Neural progenitor cell (in vitro differentiated cells): ENCODE measurements at regions not wholly inside any gene's neighbourhood (a gene's known extent, or its start where the extent isn't known, plus 50 kb on each side); places are given as distances from the start of the nearest gene placed in this dataset.

Experiments
- DNase-seq: peaks from one replicate; pipeline ENCODE4 v3.0.0-alpha.2; 2016; ENCODE audit warnings: low spot score
- H2AFZ ChIP-seq: fragments of 200-600 bp; sonication (generic); replicated peaks from 2 replicates; pipeline ENCODE4 v1.6.1; 2016; ENCODE audit warnings: antibody characterized with exemption
- H3F3A ChIP-seq: fragments of 200-600 bp; sonication (generic); 2 replicates; pipeline ENCODE4 v1.6.1; 2016; ENCODE audit warnings: antibody characterized with exemption, low read depth
- H3K27ac ChIP-seq: fragments of 200-600 bp; sonication (generic); 2 replicates; pipeline ENCODE4 v1.5.1; 2016; ENCODE audit warnings: mild to moderate bottlenecking
- H3K27me3 ChIP-seq: fragments of 200-600 bp; sonication (generic); 2 replicates; pipeline ENCODE4 v1.6.1; 2016; ENCODE audit warnings: mild to moderate bottlenecking, moderate library complexity
- H3K36me3 ChIP-seq: fragments of 200-600 bp; sonication (generic); 2 replicates; pipeline ENCODE4 v1.5.1; 2016
- H3K4me1 ChIP-seq: fragments of 200-600 bp; sonication (generic); 2 replicates; pipeline ENCODE4 v1.6.1; 2016; ENCODE audit warnings: mixed run types
- H3K4me2 ChIP-seq: fragments of 200-600 bp; sonication (generic); 2 replicates; pipeline ENCODE4 v1.6.1; 2016
- H3K4me3 ChIP-seq: fragments of 200-600 bp; sonication (generic); 2 replicates; pipeline ENCODE4 v1.5.1; 2016
- H3K79me2 ChIP-seq: fragments of 200-600 bp; sonication (generic); 2 replicates; pipeline ENCODE4 v1.6.1; 2016; ENCODE audit warnings: low read depth
- H3K9ac ChIP-seq: fragments of 200-600 bp; sonication (generic); 2 replicates; pipeline ENCODE4 v1.6.1; 2016
- H3K9me3 ChIP-seq: fragments of 200-600 bp; sonication (generic); 2 replicates; pipeline ENCODE4 v1.5.1; 2016; ENCODE audit warnings: low read depth
- H4K20me1 ChIP-seq: fragments of 200-600 bp; sonication (generic); 2 replicates; pipeline ENCODE4 v1.6.1; 2016; ENCODE audit warnings: low read depth
- H3K27ac Mint-ChIP-seq: 3 replicates; pipeline ENCODE4 v1.8.0; 2021; ENCODE audit warnings: mixed read lengths
- H3K27me3 Mint-ChIP-seq: 2 replicates; pipeline ENCODE4 v1.8.0; 2022; ENCODE audit warnings: low read depth, mild to moderate bottlenecking, inconsistent platforms, moderate library complexity, mixed read lengths; ENCODE audit not compliant: insufficient read depth
- H3K36me3 Mint-ChIP-seq: 3 replicates; pipeline ENCODE4 v1.8.0; 2021; ENCODE audit warnings: mixed read lengths
- H3K4me1 Mint-ChIP-seq: 3 replicates; pipeline ENCODE4 v1.8.0; 2021; ENCODE audit warnings: mixed read lengths
- H3K4me3 Mint-ChIP-seq: 3 replicates; pipeline ENCODE4 v1.8.0; 2021; ENCODE audit warnings: mild to moderate bottlenecking, moderate library complexity, mixed read lengths
- H3K9me3 Mint-ChIP-seq: 3 replicates; pipeline ENCODE4 v1.8.0; 2020; ENCODE audit warnings: mixed read lengths
- CTCF ChIP-seq: fragments of 200-600 bp; sonication (generic); IDR thresholded peaks from 2 replicates; pipeline ENCODE4 v1.5.1; 2017; ENCODE audit warnings: antibody characterized with exemption, mild to moderate bottlenecking
- EZH2 ChIP-seq: fragments of 200-600 bp; sonication (generic); IDR thresholded peaks from 2 replicates; pipeline ENCODE4 v1.6.1; 2017; ENCODE audit warnings: antibody characterized with exemption, mild to moderate bottlenecking, moderate library complexity
- EZH2phosphoT487 ChIP-seq: fragments of 200-600 bp; sonication (generic); IDR thresholded peaks from 2 replicates; pipeline ENCODE4 v1.6.1; 2017; ENCODE audit warnings: antibody characterized with exemption

GRCh38 chr1:62370594-62370993 lies 51.4 kb upstream of the KANK4 start:
- TF ChIP-seq EZH2 (no peak), EZH2phosphoT487 (no peak), CTCF (no peak)
- Histone ChIP-seq H3F3A (no peaks in the 10 kb centered on the region), H3K4me2 (no peak overlapping the region), H3K27ac (no peak overlapping the region), H3K27me3 (no peaks in the 10 kb centered on the region), H3K36me3 (no peaks in the 10 kb centered on the region), H2AFZ (no peak overlapping the region), H3K9me3 (no peaks in the 10 kb centered on the region), H4K20me1 (no peaks in the 10 kb centered on the region), H3K79me2 (no peaks in the 10 kb centered on the region), H3K9ac (no peak overlapping the region), H3K4me3 (no peak overlapping the region), H3K4me1 (peaks cover 8% of the 10 kb centered on the region)
- H3K27ac Mint-ChIP-seq, result no peak overlapping the region
- peaks cover 11% of the 10 kb centered on the region for H3K27me3 Mint-ChIP-seq
- H3K36me3 Mint-ChIP-seq, result no peaks in the 10 kb centered on the region
- H3K9me3 Mint-ChIP-seq, result peaks cover 12% of the 10 kb centered on the region
- H3K4me1 Mint-ChIP-seq, result no peaks in the 10 kb centered on the region
- no peak for DNase-seq
- no peak overlapping the region for H3K4me3 Mint-ChIP-seq

- H3K9me3 ChIP-seq, result no peaks in the 10 kb centered on the region
- peaks cover 8% of the 10 kb centered on the region for H3K4me1 ChIP-seq
- no peak for TF ChIP-seq EZH2phosphoT487
- H3K4me3 ChIP-seq, result no peak overlapping the region
- Mint-ChIP-seq H3K27me3 (peaks cover 11% of the 10 kb centered on the region), H3K27ac (no peak overlapping the region), H3K36me3 (no peaks in the 10 kb centered on the region), H3K4me3 (no peak overlapping the region), H3K4me1 (no peaks in the 10 kb centered on the region), H3K9me3 (peaks cover 11% of the 10 kb centered on the region)
- no peak overlapping the region for H3K27ac ChIP-seq
- no peaks in the 10 kb centered on the region for H4K20me1 ChIP-seq
- no peaks in the 10 kb centered on the region for H3F3A ChIP-seq
- DNase-seq, result no peak
- H3K36me3 ChIP-seq, result no peaks in the 10 kb centered on the region
- no peak overlapping the region for H2AFZ ChIP-seq
- no peaks in the 10 kb centered on the region for H3K79me2 ChIP-seq
- H3K9ac ChIP-seq, result no peak overlapping the region
- no peak overlapping the region for H3K4me2 ChIP-seq
- no peaks in the 10 kb centered on the region for H3K27me3 ChIP-seq
These were observed 52.1 kb upstream of the KANK4 start for GRCh38 chr1:62371375-62371774.

GRCh38 chr1:62373221-62373620 lies 54.0 kb upstream of the KANK4 start:
- Histone ChIP-seq H3K36me3 (no peaks in the 10 kb centered on the region), H3K79me2 (no peaks in the 10 kb centered on the region), H3K9ac (no peak overlapping the region), H3K4me2 (no peak overlapping the region), H2AFZ (no peak overlapping the region), H3K27ac (no peak overlapping the region), H3K4me1 (peaks cover 5% of the 10 kb centered on the region), H4K20me1 (no peaks in the 10 kb centered on the region), H3K4me3 (no peak overlapping the region), H3F3A (no peaks in the 10 kb centered on the region), H3K9me3 (no peaks in the 10 kb centered on the region), H3K27me3 (no peaks in the 10 kb centered on the region)
- no peak for TF ChIP-seq CTCF
- TF ChIP-seq EZH2, result no peak
- no peak for TF ChIP-seq EZH2phosphoT487
- DNase-seq, result peak; percentile 63
- no peaks in the 10 kb centered on the region for H3K36me3 Mint-ChIP-seq
- H3K27me3 Mint-ChIP-seq, result peaks cover 16% of the 10 kb centered on the region
- H3K4me1 Mint-ChIP-seq, result no peaks in the 10 kb centered on the region
- H3K27ac Mint-ChIP-seq, result no peak overlapping the region
- H3K4me3 Mint-ChIP-seq, result no peak overlapping the region
- H3K9me3 Mint-ChIP-seq, result peaks cover 11% of the 10 kb centered on the region

- H2AFZ ChIP-seq, result no peak overlapping the region
- no peak overlapping the region for H3K4me3 ChIP-seq
- no peaks in the 10 kb centered on the region for H3K9me3 ChIP-seq
- H3K9me3 Mint-ChIP-seq, result peaks cover 13% of the 10 kb centered on the region
- H3K79me2 ChIP-seq, result no peaks in the 10 kb centered on the region
- H3K4me1 ChIP-seq, result no peaks in the 10 kb centered on the region
- H3K4me2 ChIP-seq, result no peak overlapping the region
- H3K4me3 Mint-ChIP-seq, result no peak overlapping the region
- H4K20me1 ChIP-seq, result no peaks in the 10 kb centered on the region
- H3F3A ChIP-seq, result no peaks in the 10 kb centered on the region
- no peaks in the 10 kb centered on the region for H3K36me3 Mint-ChIP-seq
- H3K27me3 ChIP-seq, result no peaks in the 10 kb centered on the region
- H3K27me3 Mint-ChIP-seq, result peaks cover 8% of the 10 kb centered on the region
- no peak overlapping the region for H3K27ac ChIP-seq
- H3K9ac ChIP-seq, result no peak overlapping the region
- TF ChIP-seq CTCF, result no peak
- no peak for TF ChIP-seq EZH2
- no peak overlapping the region for H3K27ac Mint-ChIP-seq
- H3K4me1 Mint-ChIP-seq, result no peaks in the 10 kb centered on the region
- H3K36me3 ChIP-seq, result no peaks in the 10 kb centered on the region
- DNase-seq, result no peak
These were observed 57.9 kb upstream of the KANK4 start for GRCh38 chr1:62377043-62377562.
